ENCODE measurements at regions not wholly inside any gene's neighbourhood (a gene's known extent, or its start where the extent isn't known, plus 50 kb on each side); places are given as distances from the start of the nearest gene placed in this dataset.
"Not testable (repeated sequence)": the region's sequence is repeated elsewhere in the genome, so short reads cannot be mapped to it uniquely, and the experiment has no call there.

GRCh38 chr1:209162651-209163050, 420.9 kb upstream of the CAMK1G start:
- no peak overlapping the region for H3K4me3 ChIP-seq (ENCODE audit: low read length in 2 of 2)

DNA sequence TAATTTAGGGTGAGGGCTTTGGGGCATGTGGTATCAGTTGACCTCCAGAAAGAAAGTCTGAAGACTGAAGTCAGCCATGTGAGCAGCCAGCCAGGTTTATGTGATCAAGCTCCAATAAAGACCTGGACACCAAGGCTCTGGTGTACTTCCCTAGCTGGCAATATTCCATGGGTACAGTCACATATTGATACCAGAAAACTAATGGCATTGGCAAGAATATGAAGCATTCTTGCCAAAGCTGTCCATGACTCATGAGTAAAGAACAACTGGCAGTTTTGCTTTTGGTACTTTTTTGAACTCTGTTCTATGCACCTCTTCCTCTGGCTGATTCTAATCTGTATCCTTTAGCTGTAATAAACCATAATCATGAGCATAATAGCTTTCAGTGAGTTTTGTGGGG, 415.3 kb upstream of the CAMK1G start:
- H3K27ac ChIP-seq (ENCODE audit: low read length) = no peak overlapping the region

More at GRCh38 chr1:209162651-209163050, 420.9 kb upstream of the CAMK1G start:
- Histone ChIP-seq H3K36me3 (ENCODE audit: control insufficient read depth in 2 of 2, insufficient read depth in 2 of 2, low read length in 2 of 2) (no peaks in the 10 kb centered on the region), H3K27me3 (ENCODE audit: control insufficient read depth in 1 of 2, insufficient read depth in 2 of 2, low read length in 2 of 2) (no peaks in the 10 kb centered on the region), H3K9me3 (ENCODE audit: control insufficient read depth in 2 of 2, low read length in 2 of 2) (no peaks in the 10 kb centered on the region), H3K9ac (ENCODE audit: low read length in 2 of 2) (no peak overlapping the region), H3K4me1 (ENCODE audit: control insufficient read depth, insufficient read depth, low read length) (no peaks in the 10 kb centered on the region), H3K27ac (ENCODE audit: low read length) (no peak overlapping the region)

GRCh38 chr1:209171151-209171550, 412.4 kb upstream of the CAMK1G start:
- H3K9me3 ChIP-seq (ENCODE audit: control insufficient read depth in 2 of 2, low read length in 2 of 2) = peaks cover 0 to 2% of the 10 kb centered on the region in 2 donors
- no peak overlapping the region for H3K4me3 ChIP-seq (ENCODE audit: low read length in 2 of 2)
- no peak overlapping the region for H3K9ac ChIP-seq (ENCODE audit: low read length in 2 of 2)
- no peaks in the 10 kb centered on the region for H3K27me3 ChIP-seq (ENCODE audit: control insufficient read depth in 1 of 2, insufficient read depth in 2 of 2, low read length in 2 of 2)
- H3K27ac ChIP-seq (ENCODE audit: low read length) = no peak overlapping the region
- no peaks in the 10 kb centered on the region for H3K36me3 ChIP-seq (ENCODE audit: control insufficient read depth in 2 of 2, insufficient read depth in 2 of 2, low read length in 2 of 2)
- no peaks in the 10 kb centered on the region for H3K4me1 ChIP-seq (ENCODE audit: control insufficient read depth, insufficient read depth, low read length)

More for the DNA sequence above, 415.3 kb upstream of the CAMK1G start:
- H3K9me3 ChIP-seq (ENCODE audit: control insufficient read depth in 2 of 2, low read length in 2 of 2) = no peaks in the 10 kb centered on the region
- no peaks in the 10 kb centered on the region for H3K27me3 ChIP-seq (ENCODE audit: control insufficient read depth in 1 of 2, insufficient read depth in 2 of 2, low read length in 2 of 2)
- no peak overlapping the region for H3K4me3 ChIP-seq (ENCODE audit: low read length in 2 of 2)
- H3K4me1 ChIP-seq (ENCODE audit: control insufficient read depth, insufficient read depth, low read length) = no peaks in the 10 kb centered on the region
- H3K9ac ChIP-seq (ENCODE audit: low read length in 2 of 2) = no peak overlapping the region
- H3K36me3 ChIP-seq (ENCODE audit: control insufficient read depth in 2 of 2, insufficient read depth in 2 of 2, low read length in 2 of 2) = no peaks in the 10 kb centered on the region

GRCh38 chr1:209172286-209172685, 411.2 kb upstream of the CAMK1G start:
- no peak overlapping the region for H3K27ac ChIP-seq (ENCODE audit: low read length)
- no peak overlapping the region for H3K4me3 ChIP-seq (ENCODE audit: low read length in 2 of 2)
- H3K9me3 ChIP-seq (ENCODE audit: control insufficient read depth in 2 of 2, low read length in 2 of 2) = peaks cover 0 to 2% of the 10 kb centered on the region in 2 donors
- no peak overlapping the region for H3K9ac ChIP-seq (ENCODE audit: low read length in 2 of 2)
- no peaks in the 10 kb centered on the region for H3K27me3 ChIP-seq (ENCODE audit: control insufficient read depth in 1 of 2, insufficient read depth in 2 of 2, low read length in 2 of 2)
- no peaks in the 10 kb centered on the region for H3K4me1 ChIP-seq (ENCODE audit: control insufficient read depth, insufficient read depth, low read length)
- H3K36me3 ChIP-seq (ENCODE audit: control insufficient read depth in 2 of 2, insufficient read depth in 2 of 2, low read length in 2 of 2) = no peaks in the 10 kb centered on the region

DNA sequence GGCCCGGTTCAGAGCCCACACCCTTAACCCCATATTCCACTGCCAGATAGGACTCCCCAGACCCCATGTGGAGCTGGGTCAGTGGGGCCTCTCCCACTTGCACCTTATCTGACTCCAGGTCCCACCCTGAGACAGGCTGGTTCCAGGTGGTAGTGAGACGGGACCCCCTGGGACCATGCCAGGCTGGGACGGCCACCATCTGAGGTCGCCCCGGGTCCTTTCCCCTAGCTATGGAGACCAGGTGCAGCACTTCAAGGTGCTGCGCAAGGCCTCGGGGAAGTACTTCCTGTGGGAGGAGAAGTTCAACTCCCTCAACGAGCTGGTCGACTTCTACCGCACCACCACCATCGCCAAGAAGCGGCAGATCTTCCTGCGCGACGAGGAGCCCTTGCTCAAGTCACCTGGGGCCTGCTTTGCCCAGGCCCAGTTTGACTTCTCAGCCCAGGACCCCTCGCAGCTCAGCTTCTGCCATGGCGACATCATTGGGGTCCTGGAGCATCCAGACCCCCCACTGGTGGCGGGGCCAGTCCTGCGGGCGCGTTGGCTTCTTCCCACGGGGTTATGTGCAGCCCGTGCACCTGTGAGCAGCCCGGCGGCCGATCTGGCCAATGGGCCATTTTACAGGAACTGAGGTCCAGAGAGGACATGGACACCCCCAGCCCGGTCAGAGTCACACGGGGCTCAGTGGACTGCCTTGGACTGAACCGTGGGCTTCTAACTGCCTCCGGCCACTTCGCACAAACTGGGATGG, 410.5 kb upstream of the CAMK1G start:
- H3K9ac ChIP-seq (ENCODE audit: low read length in 2 of 2); H3K9me3 ChIP-seq (ENCODE audit: control insufficient read depth in 2 of 2, low read length in 2 of 2); H3K4me1 ChIP-seq (ENCODE audit: control insufficient read depth, insufficient read depth, low read length); H3K27ac ChIP-seq (ENCODE audit: low read length); H3K36me3 ChIP-seq (ENCODE audit: control insufficient read depth in 2 of 2, insufficient read depth in 2 of 2, low read length in 2 of 2); H3K27me3 ChIP-seq (ENCODE audit: control insufficient read depth in 1 of 2, insufficient read depth in 2 of 2, low read length in 2 of 2); H3K4me3 ChIP-seq (ENCODE audit: low read length in 2 of 2): not testable (repeated sequence)

DNA sequence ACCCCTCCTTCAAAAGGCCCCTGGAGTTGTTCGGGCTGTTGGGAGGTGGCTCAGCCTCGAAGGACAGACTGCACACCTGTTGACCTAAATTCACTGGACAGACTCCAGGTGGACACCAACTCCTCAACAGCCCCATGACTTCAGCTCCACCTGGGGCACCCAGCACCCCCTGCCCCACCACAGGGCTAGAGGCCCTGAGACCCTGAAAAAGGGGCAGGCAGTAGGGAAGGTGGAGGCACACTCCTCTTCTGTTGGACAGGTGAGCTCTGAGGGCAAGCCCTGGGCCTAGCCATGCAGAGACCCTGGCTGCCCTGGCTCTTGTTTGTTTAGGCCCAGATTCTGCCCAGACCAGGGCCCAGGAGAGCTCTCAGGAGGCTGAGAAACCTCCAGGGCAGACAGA, 409.7 kb upstream of the CAMK1G start:
- not testable (repeated sequence) for H3K27ac ChIP-seq (ENCODE audit: low read length); H3K4me3 ChIP-seq (ENCODE audit: low read length in 2 of 2); H3K9me3 ChIP-seq (ENCODE audit: control insufficient read depth in 2 of 2, low read length in 2 of 2); H3K36me3 ChIP-seq (ENCODE audit: control insufficient read depth in 2 of 2, insufficient read depth in 2 of 2, low read length in 2 of 2); H3K27me3 ChIP-seq (ENCODE audit: control insufficient read depth in 1 of 2, insufficient read depth in 2 of 2, low read length in 2 of 2); H3K9ac ChIP-seq (ENCODE audit: low read length in 2 of 2); H3K4me1 ChIP-seq (ENCODE audit: control insufficient read depth, insufficient read depth, low read length)

- Histone ChIP-seq H3K4me1 (ENCODE audit: control insufficient read depth, insufficient read depth, low read length) (no peaks in the 10 kb centered on the region), H3K9me3 (ENCODE audit: control insufficient read depth in 2 of 2, low read length in 2 of 2) (peaks cover 0 to 2% of the 10 kb centered on the region in 2 donors), H3K27me3 (ENCODE audit: control insufficient read depth in 1 of 2, insufficient read depth in 2 of 2, low read length in 2 of 2) (no peaks in the 10 kb centered on the region), H3K4me3 (ENCODE audit: low read length in 2 of 2) (no peak overlapping the region), H3K27ac (ENCODE audit: low read length) (no peak overlapping the region), H3K9ac (ENCODE audit: low read length in 2 of 2) (no peak overlapping the region), H3K36me3 (ENCODE audit: control insufficient read depth in 2 of 2, insufficient read depth in 2 of 2, low read length in 2 of 2) (no peaks in the 10 kb centered on the region)
Measured at GRCh38 chr1:209176866-209177430, 406.6 kb upstream of the CAMK1G start.

DNA sequence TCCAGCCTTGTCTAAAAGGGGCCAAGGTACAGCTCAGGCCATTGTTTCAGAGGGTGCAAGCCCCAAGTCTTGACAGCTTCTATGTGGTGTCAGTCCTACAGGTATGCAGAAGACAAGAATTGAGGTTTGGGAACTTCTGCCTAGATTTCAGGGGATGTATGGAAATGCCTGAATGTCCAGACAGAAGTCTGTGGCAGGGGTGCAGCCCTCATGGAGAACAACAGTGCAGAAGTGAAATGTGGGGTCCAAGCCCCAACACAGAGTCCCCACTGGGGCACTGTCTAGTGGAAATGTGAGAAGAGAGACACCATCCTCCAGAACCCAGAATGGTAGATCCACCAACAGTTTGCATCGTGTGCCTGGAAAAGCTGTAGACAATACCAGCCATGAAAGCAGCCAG, 400.3 kb upstream of the CAMK1G start:
- Histone ChIP-seq H3K9ac (ENCODE audit: low read length in 2 of 2) (no peak overlapping the region), H3K36me3 (ENCODE audit: control insufficient read depth in 2 of 2, insufficient read depth in 2 of 2, low read length in 2 of 2) (no peaks in the 10 kb centered on the region), H3K4me3 (ENCODE audit: low read length in 2 of 2) (no peak overlapping the region), H3K27ac (ENCODE audit: low read length) (no peak overlapping the region), H3K9me3 (ENCODE audit: control insufficient read depth in 2 of 2, low read length in 2 of 2) (no peaks in the 10 kb centered on the region), H3K4me1 (ENCODE audit: control insufficient read depth, insufficient read depth, low read length) (no peaks in the 10 kb centered on the region), H3K27me3 (ENCODE audit: control insufficient read depth in 1 of 2, insufficient read depth in 2 of 2, low read length in 2 of 2) (no peaks in the 10 kb centered on the region)

- Histone ChIP-seq H3K27ac (ENCODE audit: low read length) (no peak overlapping the region), H3K36me3 (ENCODE audit: control insufficient read depth in 2 of 2, insufficient read depth in 2 of 2, low read length in 2 of 2) (no peaks in the 10 kb centered on the region), H3K9ac (ENCODE audit: low read length in 2 of 2) (no peak overlapping the region)
Measured at GRCh38 chr1:209187589-209187988, 395.9 kb upstream of the CAMK1G start.

GRCh38 chr1:209190591-209191261, 392.8 kb upstream of the CAMK1G start:
- H3K9ac ChIP-seq (ENCODE audit: low read length in 2 of 2) = no peak overlapping the region
- no peaks in the 10 kb centered on the region for H3K27me3 ChIP-seq (ENCODE audit: control insufficient read depth in 1 of 2, insufficient read depth in 2 of 2, low read length in 2 of 2)
- no peak overlapping the region for H3K4me3 ChIP-seq (ENCODE audit: low read length in 2 of 2)
- peaks cover under 1 to 3% of the 10 kb centered on the region in 2 donors for H3K9me3 ChIP-seq (ENCODE audit: control insufficient read depth in 2 of 2, low read length in 2 of 2)
- no peaks in the 10 kb centered on the region for H3K4me1 ChIP-seq (ENCODE audit: control insufficient read depth, insufficient read depth, low read length)
- H3K36me3 ChIP-seq (ENCODE audit: control insufficient read depth in 2 of 2, insufficient read depth in 2 of 2, low read length in 2 of 2) = no peaks in the 10 kb centered on the region
- H3K27ac ChIP-seq (ENCODE audit: low read length) = no peak overlapping the region

More at GRCh38 chr1:209187589-209187988, 395.9 kb upstream of the CAMK1G start:
- Histone ChIP-seq H3K4me1 (ENCODE audit: control insufficient read depth, insufficient read depth, low read length) (no peaks in the 10 kb centered on the region), H3K27me3 (ENCODE audit: control insufficient read depth in 1 of 2, insufficient read depth in 2 of 2, low read length in 2 of 2) (no peaks in the 10 kb centered on the region), H3K4me3 (ENCODE audit: low read length in 2 of 2) (no peak overlapping the region), H3K9me3 (ENCODE audit: control insufficient read depth in 2 of 2, low read length in 2 of 2) (no peaks in the 10 kb centered on the region)

DNA sequence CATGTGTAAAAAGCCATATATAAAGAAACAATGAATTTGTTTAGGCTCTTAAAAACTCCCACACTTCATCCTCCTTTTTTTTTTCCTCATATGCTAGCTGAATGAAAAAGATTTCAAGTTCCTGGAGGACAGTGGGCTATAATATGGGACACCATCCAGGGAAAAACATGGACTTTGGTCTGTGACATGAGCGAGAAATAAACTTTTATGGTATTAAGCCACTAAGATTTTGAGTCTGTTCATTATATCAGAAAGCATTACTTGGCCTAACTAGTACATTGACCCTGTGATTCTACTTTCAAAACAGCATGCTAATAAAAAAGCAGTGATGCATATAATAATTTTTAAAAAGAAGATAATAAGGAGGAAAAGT, 392.3 kb upstream of the CAMK1G start:
- H3K4me3 ChIP-seq (ENCODE audit: low read length in 2 of 2) = no peak overlapping the region
- H3K27ac ChIP-seq (ENCODE audit: low read length) = no peak overlapping the region
- no peak overlapping the region for H3K9ac ChIP-seq (ENCODE audit: low read length in 2 of 2)
- H3K4me1 ChIP-seq (ENCODE audit: control insufficient read depth, insufficient read depth, low read length) = no peaks in the 10 kb centered on the region
- H3K36me3 ChIP-seq (ENCODE audit: control insufficient read depth in 2 of 2, insufficient read depth in 2 of 2, low read length in 2 of 2) = no peaks in the 10 kb centered on the region
- peaks cover 3 to 6% of the 10 kb centered on the region in 2 donors for H3K9me3 ChIP-seq (ENCODE audit: control insufficient read depth in 2 of 2, low read length in 2 of 2)
- no peaks in the 10 kb centered on the region for H3K27me3 ChIP-seq (ENCODE audit: control insufficient read depth in 1 of 2, insufficient read depth in 2 of 2, low read length in 2 of 2)

Data from stomach smooth muscle (tissue), 2 donors.